HG03460 (cell line): ENCODE measurements at regions not wholly inside any gene's neighbourhood (a gene's known extent, or its start where the extent isn't known, plus 50 kb on each side); places are given as distances from the start of the nearest gene placed in this dataset.

Experiments used
- ATAC-seq: cut with Tn5 transposase; IDR thresholded peaks from one replicate; pipeline ENCODE4 v1.9.1; 2021; ENCODE audit not compliant: unreplicated experiment

- ATAC-seq, result no peak
These were observed 596.4 kb downstream of the PCDH18 start for GRCh38 chr4:136935871-136936270.

GRCh38 chr4:136935305-136935704 lies 597.0 kb downstream of the PCDH18 start:
- no peak for ATAC-seq

- ATAC-seq, result no peak
These were observed 597.7 kb downstream of the PCDH18 start for GRCh38 chr4:136934601-136935000.

- no peak for ATAC-seq
These were observed 600.5 kb downstream of the PCDH18 start for GRCh38 chr4:136931781-136932180.

GRCh38 chr4:136928957-136929411 lies 603.3 kb downstream of the PCDH18 start:
- ATAC-seq, result no peak

GRCh38 chr4:136927172-136927571 lies 605.1 kb downstream of the PCDH18 start:
- ATAC-seq, result no peak

- ATAC-seq, result no peak
These were observed 607.1 kb downstream of the PCDH18 start for GRCh38 chr4:136925203-136925602.

- ATAC-seq, result no peak
These were observed 610.2 kb downstream of the PCDH18 start for GRCh38 chr4:136922066-136922465.

GRCh38 chr4:136920092-136920881 lies 612.0 kb downstream of the PCDH18 start:
- no peak for ATAC-seq

- ATAC-seq, result no peak
These were observed 613.5 kb downstream of the PCDH18 start for GRCh38 chr4:136918772-136919171.

- no peak for ATAC-seq
These were observed 614.8 kb downstream of the PCDH18 start for GRCh38 chr4:136917312-136918110.

GRCh38 chr4:136909626-136910025 lies 622.7 kb downstream of the PCDH18 start:
- ATAC-seq, result no peak

- ATAC-seq, result no peak
These were observed 624.2 kb downstream of the PCDH18 start for GRCh38 chr4:136908122-136908521.

GRCh38 chr4:136900696-136901095 lies 631.6 kb downstream of the PCDH18 start:
- ATAC-seq, result no peak

GRCh38 chr4:136898590-136899248 lies 633.6 kb downstream of the PCDH18 start:
- ATAC-seq, result no peak

- no peak for ATAC-seq
These were observed 638.7 kb downstream of the PCDH18 start for GRCh38 chr4:136893573-136893972.

- no peak for ATAC-seq
These were observed 650.6 kb downstream of the PCDH18 start for GRCh38 chr4:136881666-136882065.

- no peak for ATAC-seq
These were observed 658.7 kb downstream of the PCDH18 start for GRCh38 chr4:136873555-136873954.

GRCh38 chr4:136867465-136867864 lies 664.8 kb downstream of the PCDH18 start:
- no peak for ATAC-seq

GRCh38 chr4:136865526-136865925 lies 666.8 kb downstream of the PCDH18 start:
- ATAC-seq, result no peak

GRCh38 chr4:136864604-136865185 lies 667.6 kb downstream of the PCDH18 start:
- ATAC-seq, result peak; percentile 92
